H9 (cell line): ENCODE measurements at regions not wholly inside any gene's neighbourhood (a gene's known extent, or its start where the extent isn't known, plus 50 kb on each side); places are given as distances from the start of the nearest gene placed in this dataset.

Experiments
- DNase-seq: peaks from one replicate; pipeline ENCODE4 v3.0.0-alpha.2; 2017
- H2AFZ ChIP-seq: one replicate; pipeline ENCODE4 v1.6.1; 2013; ENCODE audit warnings: mild to moderate bottlenecking, low read length, control low read depth, moderate library complexity
- H2AK5ac ChIP-seq: 2 replicates; pipeline ENCODE4 v1.6.1; 2013; ENCODE audit warnings: low read length, control low read depth, mixed read lengths; ENCODE audit not compliant: insufficient read length
- H2BK120ac ChIP-seq: one replicate; pipeline ENCODE4 v1.6.1; 2013; ENCODE audit warnings: low read depth, mild to moderate bottlenecking, low read length, control low read depth, inconsistent platforms; ENCODE audit not compliant: poor library complexity, severe bottlenecking
- H2BK12ac ChIP-seq: 2 replicates; pipeline ENCODE4 v1.6.1; 2013; ENCODE audit warnings: low read length, control low read depth, mixed read lengths, low read depth; ENCODE audit not compliant: insufficient read length
- H2BK15ac ChIP-seq: 2 replicates; pipeline ENCODE4 v1.6.1; 2013; ENCODE audit warnings: low read depth, low read length, control low read depth
- H2BK20ac ChIP-seq: one replicate; pipeline ENCODE4 v1.6.1; 2013; ENCODE audit warnings: low read depth, mild to moderate bottlenecking, low read length, control low read depth, inconsistent platforms; ENCODE audit not compliant: poor library complexity, severe bottlenecking
- H2BK5ac ChIP-seq: 2 replicates; pipeline ENCODE4 v1.6.1; 2013; ENCODE audit warnings: low read length, control low read depth, mixed read lengths; ENCODE audit not compliant: insufficient read length
- H3K14ac ChIP-seq: 2 replicates; pipeline ENCODE4 v1.6.1; 2013; ENCODE audit warnings: low read length, control low read depth; ENCODE audit not compliant: insufficient read depth
- H3K18ac ChIP-seq: 2 replicates; pipeline ENCODE4 v1.6.1; 2013; ENCODE audit warnings: low read depth, mild to moderate bottlenecking, mixed read lengths, low read length, control low read depth; ENCODE audit not compliant: insufficient read length
- H3K23ac ChIP-seq: 2 replicates; pipeline ENCODE4 v1.6.1; 2013; ENCODE audit warnings: low read length, control low read depth, mixed read lengths, low read depth; ENCODE audit not compliant: insufficient read length
- H3K23me2 ChIP-seq: 2 replicates; pipeline ENCODE4 v1.6.1; 2013; ENCODE audit warnings: low read depth, mild to moderate bottlenecking, mixed read lengths, low read length, control low read depth; ENCODE audit not compliant: insufficient read length, poor library complexity, severe bottlenecking
- H3K27ac ChIP-seq: 2 replicates; pipeline ENCODE4 v1.5.1; 2013; ENCODE audit warnings: low read length, control low read depth, mixed read lengths, low read depth; ENCODE audit not compliant: insufficient read length
- H3K27me3 ChIP-seq: 2 replicates; pipeline ENCODE4 v1.6.1; 2013; ENCODE audit warnings: low read length, control low read depth, inconsistent platforms; ENCODE audit not compliant: insufficient read depth
- H3K4ac ChIP-seq: 2 replicates; pipeline ENCODE4 v1.6.1; 2013; ENCODE audit warnings: low read depth, mild to moderate bottlenecking, control low read depth, inconsistent platforms, low read length, moderate library complexity
- H3K4me1 ChIP-seq: 2 replicates; pipeline ENCODE4 v1.6.1; 2013; ENCODE audit warnings: low read length, control low read depth, inconsistent platforms; ENCODE audit not compliant: insufficient read depth
- H3K4me2 ChIP-seq: 2 replicates; pipeline ENCODE4 v1.6.1; 2013; ENCODE audit warnings: low read length, control low read depth, mixed read lengths; ENCODE audit not compliant: insufficient read length, insufficient read depth
- H3K56ac ChIP-seq: 2 replicates; pipeline ENCODE4 v1.6.1; 2013; ENCODE audit warnings: low read depth, mild to moderate bottlenecking, mixed read lengths, low read length, control low read depth; ENCODE audit not compliant: insufficient read length
- H3K79me1 ChIP-seq: 2 replicates; pipeline ENCODE4 v1.6.1; 2013; ENCODE audit warnings: low read depth, mild to moderate bottlenecking, moderate library complexity, low read length, control low read depth, inconsistent platforms; ENCODE audit not compliant: insufficient read depth, poor library complexity, severe bottlenecking
- H3K79me2 ChIP-seq: 2 replicates; pipeline ENCODE4 v1.6.1; 2013; ENCODE audit warnings: low read length, control low read depth, inconsistent platforms; ENCODE audit not compliant: insufficient read depth
- H3K9ac ChIP-seq: 2 replicates; pipeline ENCODE4 v1.6.1; 2013; ENCODE audit warnings: low read length, control low read depth, mixed read lengths; ENCODE audit not compliant: insufficient read length; ENCODE audit errors: extremely low read depth
- H3K9me3 ChIP-seq: one replicate; pipeline ENCODE4 v1.6.1; 2013; ENCODE audit warnings: low read depth, low read length, inconsistent platforms; ENCODE audit not compliant: control insufficient read depth
- H3T11ph ChIP-seq: one replicate; pipeline ENCODE4 v1.6.1; 2013; ENCODE audit warnings: mild to moderate bottlenecking, low read length, control low read depth, inconsistent platforms
- H4K20me1 ChIP-seq: one replicate; pipeline ENCODE4 v1.6.1; 2013; ENCODE audit not compliant: control insufficient read depth, insufficient read length, insufficient read depth
- H4K5ac ChIP-seq: 2 replicates; pipeline ENCODE4 v1.6.1; 2013; ENCODE audit warnings: low read depth, mild to moderate bottlenecking, mixed read lengths, low read length, control low read depth; ENCODE audit not compliant: insufficient read length
- H4K8ac ChIP-seq: replicated peaks from 2 replicates; pipeline ENCODE4 v1.6.1; 2013; ENCODE audit warnings: low read length, control low read depth, mixed read lengths, low read depth; ENCODE audit not compliant: insufficient read length
- H4K91ac ChIP-seq: 2 replicates; pipeline ENCODE4 v1.6.1; 2013; ENCODE audit warnings: low read depth, mild to moderate bottlenecking, moderate library complexity, mixed read lengths, low read length, control low read depth; ENCODE audit not compliant: insufficient read length
- H3K27ac Mint-ChIP-seq, 3 experiments: 2 replicates in 2 of 3; 3 replicates in 1 of 3; pipeline ENCODE4 v1.8.0; 2020 to 2021; ENCODE audit warnings: mixed read lengths in 3 of 3, mild to moderate bottlenecking in 1 of 3, moderate library complexity in 1 of 3
- H3K27me3 Mint-ChIP-seq: 2 replicates; pipeline ENCODE4 v1.8.0; 2021; ENCODE audit warnings: low read depth, mild to moderate bottlenecking, moderate library complexity, mixed read lengths
- H3K36me3 Mint-ChIP-seq, 3 experiments: 2 replicates in 2 of 3; 3 replicates in 1 of 3; pipeline ENCODE4 v1.8.0; 2020 to 2021; ENCODE audit warnings: low read depth in 3 of 3, mixed read lengths in 3 of 3; ENCODE audit not compliant: insufficient read depth in 1 of 3
- H3K4me1 Mint-ChIP-seq, 2 experiments: 2 replicates each; pipeline ENCODE4 v1.8.0; 2020; ENCODE audit warnings: mixed read lengths in 2 of 2
- H3K4me3 Mint-ChIP-seq, 2 experiments: 2 replicates in 1 of 2; 3 replicates in 1 of 2; pipeline ENCODE4 v1.8.0; 2020 to 2021; ENCODE audit warnings: mild to moderate bottlenecking in 2 of 2, mixed read lengths in 2 of 2, moderate library complexity in 1 of 2
- H3K9me3 Mint-ChIP-seq, 2 experiments: 2 replicates in 1 of 2; 3 replicates in 1 of 2; pipeline ENCODE4 v1.8.0; 2020; ENCODE audit warnings: mild to moderate bottlenecking in 2 of 2, mixed read lengths in 2 of 2, moderate library complexity in 1 of 2
- CTCF ChIP-seq: fragments of 200-600 bp; sonication (generic); conservative IDR thresholded peaks from 3 replicates; pipeline ENCODE4 v1.8.0; 2021; ENCODE audit warnings: antibody characterized with exemption, mild to moderate bottlenecking
- WGBS: extraction: QIAGEN DNeasy Blood & Tissue Kit; methylation state at CpG from one replicate; pipeline ENCODE4 v1.1.7; 2013; ENCODE audit warnings: missing lambda C conversion rate, low lambda C conversion rate, mixed read lengths; ENCODE audit not compliant: insufficient read length; ENCODE audit errors: extremely low coverage; 5-methylcytosine and 5-hydroxymethylcytosine counted together

DNA sequence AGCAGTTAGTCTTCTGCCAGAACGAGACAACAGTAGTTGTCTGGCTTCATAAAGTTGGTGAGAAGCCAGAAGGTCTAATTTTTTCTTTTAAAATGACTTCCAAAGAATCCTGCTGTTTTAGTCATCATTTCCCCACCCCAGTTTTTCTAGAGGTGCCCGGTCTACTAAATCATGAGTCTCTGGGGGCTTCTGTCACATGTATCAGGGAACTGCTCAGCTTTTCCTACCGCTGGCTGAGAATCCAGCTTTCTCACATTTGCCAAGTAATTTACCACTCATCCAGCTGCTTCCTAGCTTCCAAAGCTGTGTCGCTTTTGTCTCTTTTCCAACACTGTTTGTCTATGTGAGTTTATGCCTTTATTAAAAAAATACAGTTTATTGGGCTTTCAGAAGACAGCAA lies 183.3 kb downstream of the NSUN3 start:
- H3T11ph ChIP-seq, result no peak overlapping the region
- no peak overlapping the region for H2AK5ac ChIP-seq
- no peak overlapping the region for H3K23ac ChIP-seq
- H3K9ac ChIP-seq, result no peak overlapping the region
- H3K23me2 ChIP-seq, result no peaks in the 10 kb centered on the region
- no CpG with 5 or more reads among the region's 4 CpGs for WGBS
- H3K14ac ChIP-seq, result no peak overlapping the region
- H4K91ac ChIP-seq, result no peak overlapping the region
- H2BK5ac ChIP-seq, result no peak overlapping the region
- DNase-seq, result no peak
- H3K27me3 ChIP-seq, result no peaks in the 10 kb centered on the region
- H2BK15ac ChIP-seq, result no peak overlapping the region
- no peak overlapping the region for H4K8ac ChIP-seq
- Mint-ChIP-seq H3K36me3 (no peaks in the 10 kb centered on the region), H3K9me3 (no peaks in the 10 kb centered on the region), H3K4me3 (no peak overlapping the region; a peak in 1 of 5 replicates), H3K4me1 (peaks cover 22 to 24% of the 10 kb centered on the region in 2 experiments), H3K27ac (no peak overlapping the region), H3K27me3 (no peaks in the 10 kb centered on the region)
- H3K4me2 ChIP-seq, result no peak overlapping the region
- no peak for TF ChIP-seq CTCF
- no peak overlapping the region for H3K56ac ChIP-seq
- no peak overlapping the region for H2BK12ac ChIP-seq
- H3K9me3 ChIP-seq, result no peaks in the 10 kb centered on the region
- peak overlapping the region; percentile 32 for H2AFZ ChIP-seq
- no peaks in the 10 kb centered on the region for H3K79me2 ChIP-seq
- H3K27ac ChIP-seq, result no peak overlapping the region
- no peak overlapping the region for H3K4ac ChIP-seq
- no peaks in the 10 kb centered on the region for H4K20me1 ChIP-seq
- no peak overlapping the region for H2BK120ac ChIP-seq
- peaks cover 3% of the 10 kb centered on the region; the same call in 1 of the 2 replicates for H3K4me1 ChIP-seq
- H4K5ac ChIP-seq, result no peak overlapping the region
- H3K18ac ChIP-seq, result no peak overlapping the region
- no peaks in the 10 kb centered on the region for H3K79me1 ChIP-seq
- H2BK20ac ChIP-seq, result no peak overlapping the region
